ENCODE measurements at regions not wholly inside any gene's neighbourhood (a gene's known extent, or its start where the extent isn't known, plus 50 kb on each side); places are given as distances from the start of the nearest gene placed in this dataset.

DNA sequence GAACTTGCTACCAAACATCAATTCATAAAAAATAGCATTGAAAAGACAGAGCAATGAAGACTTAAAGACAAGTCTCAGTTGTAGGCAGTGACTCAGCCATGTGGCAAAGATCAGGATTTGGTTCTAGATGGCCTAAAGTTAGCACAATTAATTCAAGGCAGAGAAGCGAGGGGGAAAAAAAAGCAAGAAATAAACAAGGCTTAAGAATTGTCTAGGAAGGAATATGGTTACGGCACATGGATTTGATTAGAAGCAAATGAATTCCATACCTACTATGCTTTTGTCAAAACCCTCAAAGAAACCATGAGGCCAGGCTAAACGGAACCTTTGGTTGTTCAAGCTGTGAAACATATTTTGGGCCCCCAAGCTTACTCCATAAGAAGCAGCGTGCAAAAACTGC is 362.2 kb upstream of the KCNH7 start:
- no peak for DNase-seq (ENCODE audit: low read depth)
- H3K4me3 ChIP-seq (ENCODE audit: low read depth, low read length), result no peak overlapping the region
- TF ChIP-seq, protein P1, sequence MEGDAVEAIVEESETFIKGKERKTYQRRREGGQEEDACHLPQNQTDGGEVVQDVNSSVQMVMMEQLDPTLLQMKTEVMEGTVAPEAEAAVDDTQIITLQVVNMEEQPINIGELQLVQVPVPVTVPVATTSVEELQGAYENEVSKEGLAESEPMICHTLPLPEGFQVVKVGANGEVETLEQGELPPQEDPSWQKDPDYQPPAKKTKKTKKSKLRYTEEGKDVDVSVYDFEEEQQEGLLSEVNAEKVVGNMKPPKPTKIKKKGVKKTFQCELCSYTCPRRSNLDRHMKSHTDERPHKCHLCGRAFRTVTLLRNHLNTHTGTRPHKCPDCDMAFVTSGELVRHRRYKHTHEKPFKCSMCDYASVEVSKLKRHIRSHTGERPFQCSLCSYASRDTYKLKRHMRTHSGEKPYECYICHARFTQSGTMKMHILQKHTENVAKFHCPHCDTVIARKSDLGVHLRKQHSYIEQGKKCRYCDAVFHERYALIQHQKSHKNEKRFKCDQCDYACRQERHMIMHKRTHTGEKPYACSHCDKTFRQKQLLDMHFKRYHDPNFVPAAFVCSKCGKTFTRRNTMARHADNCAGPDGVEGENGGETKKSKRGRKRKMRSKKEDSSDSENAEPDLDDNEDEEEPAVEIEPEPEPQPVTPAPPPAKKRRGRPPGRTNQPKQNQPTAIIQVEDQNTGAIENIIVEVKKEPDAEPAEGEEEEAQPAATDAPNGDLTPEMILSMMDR (IDR thresholded peaks at IDR 0.05; ENCODE audit: control insufficient read depth, extremely low read depth, insufficient read depth), result no peak

DNA sequence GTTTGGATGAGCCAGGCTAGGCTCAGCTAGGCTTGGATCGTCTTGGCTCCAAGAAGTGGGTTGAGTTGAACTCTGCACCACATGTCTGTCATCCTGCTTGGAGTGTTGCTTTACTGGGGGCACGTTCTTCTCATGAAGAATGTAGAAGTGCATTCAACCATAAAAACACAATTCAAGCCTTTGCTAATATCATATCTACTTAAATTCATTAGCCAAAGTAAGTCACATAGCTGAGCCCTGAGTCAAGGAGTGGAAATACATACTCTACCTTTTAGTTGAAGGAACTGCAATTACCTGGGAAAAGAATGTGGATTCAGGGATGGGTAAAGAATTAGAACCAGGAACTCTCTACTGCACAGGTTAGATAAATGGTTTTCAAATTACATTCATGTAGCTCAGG is 360.4 kb upstream of the KCNH7 start:
- no peak for DNase-seq (ENCODE audit: low read depth)
- H3K4me3 ChIP-seq (ENCODE audit: low read depth, low read length), result no peak overlapping the region
- TF ChIP-seq, protein P1 (IDR thresholded peaks at IDR 0.05; ENCODE audit: control insufficient read depth, extremely low read depth, insufficient read depth), result no peak

DNA sequence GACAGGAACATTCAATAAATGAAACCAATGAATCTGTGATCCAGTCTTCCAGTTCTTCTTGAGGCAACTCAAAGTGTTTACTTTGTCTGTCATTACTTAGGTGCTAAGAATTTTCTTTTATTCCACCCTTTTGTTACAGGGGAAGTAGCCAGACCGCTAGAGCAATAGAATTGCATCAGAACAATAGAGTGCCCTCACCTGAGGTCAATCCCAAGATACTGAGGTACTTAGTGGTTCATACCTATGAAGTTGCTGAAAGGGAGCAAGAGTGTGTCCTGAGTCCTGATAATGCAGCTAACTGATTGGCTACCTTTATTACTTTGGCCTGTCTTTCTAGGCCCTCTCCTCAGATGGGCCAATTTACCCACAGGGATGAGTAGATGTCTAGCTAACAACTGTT is 359.4 kb upstream of the KCNH7 start:
- H3K4me3 ChIP-seq (ENCODE audit: low read depth, low read length), result no peak overlapping the region
- TF ChIP-seq, protein P1 (IDR thresholded peaks at IDR 0.05; ENCODE audit: control insufficient read depth, extremely low read depth, insufficient read depth), result no peak
- no peak for DNase-seq (ENCODE audit: low read depth)

DNA sequence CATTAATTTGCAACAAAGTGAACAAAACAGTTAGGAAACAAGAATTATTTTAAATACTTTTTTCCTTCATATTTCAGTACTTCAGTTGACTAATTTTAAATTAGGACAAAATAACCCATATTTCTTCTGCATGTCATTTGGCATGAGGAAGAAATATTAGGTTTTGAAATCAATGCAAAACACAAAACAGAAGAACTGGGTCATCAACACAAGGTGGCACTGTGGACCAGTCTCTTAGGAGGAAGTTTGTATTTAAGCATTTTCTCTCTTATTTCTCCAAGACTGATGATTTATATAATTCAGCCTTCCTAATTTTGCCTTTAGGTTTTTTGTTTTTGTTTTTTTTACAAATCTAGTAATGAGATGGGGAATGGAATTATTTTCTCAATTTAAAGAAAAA is 352.8 kb upstream of the KCNH7 start:
- TF ChIP-seq, protein P1 (IDR thresholded peaks at IDR 0.05; ENCODE audit: control insufficient read depth, extremely low read depth, insufficient read depth), result peak; percentile 53
- DNase-seq (ENCODE audit: low read depth), result no peak
- no peak overlapping the region for H3K4me3 ChIP-seq (ENCODE audit: low read depth, low read length)

DNA sequence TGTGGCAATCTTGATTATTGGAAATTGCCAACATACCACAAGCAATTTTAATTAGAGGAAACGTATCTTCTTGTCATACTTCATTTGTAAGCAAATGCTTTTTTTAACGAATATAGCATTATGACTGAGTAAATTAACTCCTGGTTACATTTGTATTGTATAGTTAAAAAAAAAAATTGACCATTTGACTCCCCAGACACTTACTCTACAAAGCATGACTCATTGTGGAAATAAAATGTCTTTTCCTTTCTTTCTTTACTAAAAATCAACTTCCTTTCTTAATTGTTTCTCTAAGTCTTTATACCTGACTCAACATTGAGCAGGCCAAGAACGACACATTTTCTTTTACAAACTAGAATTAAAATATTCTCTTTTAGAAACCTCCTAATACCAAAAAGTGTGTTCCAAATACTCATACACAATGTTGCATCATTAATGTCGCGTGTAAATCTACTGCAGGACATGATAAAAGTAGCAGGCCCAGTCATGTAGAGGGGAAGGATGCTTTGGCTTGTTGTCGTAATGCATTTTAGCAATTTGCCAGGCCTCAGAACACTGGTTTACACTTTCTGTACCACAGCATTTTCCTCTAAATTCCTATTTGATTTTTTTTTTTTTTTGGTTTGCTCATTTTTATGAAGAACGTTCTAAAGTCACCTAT is 349.6 kb upstream of the KCNH7 start:
- TF ChIP-seq, protein P1 (IDR thresholded peaks at IDR 0.05; ENCODE audit: control insufficient read depth, extremely low read depth, insufficient read depth), result no peak
- H3K4me3 ChIP-seq (ENCODE audit: low read depth, low read length), result no peak overlapping the region
- no peak for DNase-seq (ENCODE audit: low read depth)

DNA sequence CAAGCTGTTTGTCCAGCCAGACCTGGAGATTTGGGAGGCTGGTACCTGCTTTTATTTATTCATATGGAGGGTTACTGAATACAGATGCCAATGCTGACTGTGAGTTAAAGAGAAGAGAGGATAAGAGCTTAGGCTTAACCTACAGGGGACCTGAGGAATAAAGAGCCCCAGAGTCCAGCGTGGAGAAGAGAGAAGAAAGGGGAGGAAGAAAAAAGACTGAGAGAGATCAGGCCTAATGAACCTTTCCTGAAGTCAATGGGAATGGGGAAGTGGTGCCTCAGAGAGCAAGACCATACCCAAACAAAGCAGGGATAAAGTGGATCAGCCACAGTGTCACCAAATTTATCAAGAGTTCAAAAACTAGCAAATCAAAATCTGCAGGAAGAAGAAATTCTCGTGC is 348.6 kb upstream of the KCNH7 start:
- DNase-seq (ENCODE audit: low read depth), result no peak
- TF ChIP-seq, protein P1 (IDR thresholded peaks at IDR 0.05; ENCODE audit: control insufficient read depth, extremely low read depth, insufficient read depth), result no peak
- no peak overlapping the region for H3K4me3 ChIP-seq (ENCODE audit: low read depth, low read length)

DNA sequence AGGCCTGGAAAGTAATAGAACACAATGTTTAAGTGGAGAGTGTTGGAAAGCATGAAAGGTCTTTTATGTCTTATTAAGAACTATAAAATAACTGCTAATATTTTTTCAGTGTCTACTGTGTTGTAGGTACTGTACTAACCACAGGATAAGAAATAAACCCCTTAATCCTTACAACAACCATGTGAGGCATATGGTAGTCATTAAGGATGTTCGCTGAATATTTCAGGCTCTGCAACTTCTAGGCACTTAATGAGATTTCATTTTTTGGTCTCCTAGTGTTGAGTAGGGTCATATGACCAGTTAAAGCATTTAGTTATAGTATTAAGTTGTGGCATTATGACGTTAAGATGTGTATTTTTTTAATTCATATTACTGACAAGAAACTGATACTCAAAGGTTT is 346.6 kb upstream of the KCNH7 start:
- no peak for DNase-seq (ENCODE audit: low read depth)
- TF ChIP-seq, protein P1 (IDR thresholded peaks at IDR 0.05; ENCODE audit: control insufficient read depth, extremely low read depth, insufficient read depth), result no peak
- H3K4me3 ChIP-seq (ENCODE audit: low read depth, low read length), result no peak overlapping the region
